Right cardiac atrium (tissue), 5 donors: ENCODE measurements at regions not wholly inside any gene's neighbourhood (a gene's known extent, or its start where the extent isn't known, plus 50 kb on each side); places are given as distances from the start of the nearest gene placed in this dataset.
A peak's percentile ranks its signal among the peaks of the same experiment; 100 is the strongest.
"Not testable (repeated sequence)": the region's sequence is repeated elsewhere in the genome, so short reads cannot be mapped to it uniquely, and the experiment has no call there.

Experiments used
- ATAC-seq, 2 donors: fragments of 200-7000 bp; cut with Tn5 transposase; one replicate each; pipeline versions ENCODE4 v1.8.0 to v1.9.1; 2020; ENCODE audit warnings: moderate library complexity in 2 of 2, mild to moderate bottlenecking in 1 of 2
- DNase-seq, 3 donors: peaks; one replicate each; pipeline ENCODE4 v3.0.0-alpha.2; 2020
- H3K27ac ChIP-seq: one replicate; pipeline ENCODE4 v1.5.1; 2013; ENCODE audit warnings: mild to moderate bottlenecking, low read length, control low read depth, moderate library complexity
- H3K27me3 ChIP-seq: one replicate; pipeline ENCODE4 v1.6.1; 2013; ENCODE audit not compliant: control insufficient read depth, insufficient read depth
- H3K4me1 ChIP-seq: one replicate; pipeline ENCODE4 v1.6.1; 2013; ENCODE audit warnings: low read length; ENCODE audit not compliant: control insufficient read depth, insufficient read depth
- H3K4me3 ChIP-seq: one replicate; pipeline ENCODE4 v1.5.1; 2013; ENCODE audit warnings: low read length, control low read depth
- H3K9me3 ChIP-seq: one replicate; pipeline ENCODE4 v1.6.1; 2013; ENCODE audit warnings: low read length; ENCODE audit not compliant: control insufficient read depth
- WGBS: extraction: QIAGEN DNeasy Blood & Tissue Kit; methylation state at CpG from one replicate; pipeline ENCODE4 v1.1.7; 2013; 5-methylcytosine and 5-hydroxymethylcytosine counted together
- intact Hi-C, 4 donors: fragments of 100-400 bp; cut with DNase I; formaldehyde crosslinking; loops; one replicate each; pipeline versions ENCODE4 v1.11.0 to v1.14.0; 2022 to 2023
- donor health status: healthy with polysubstance abuse.
- donor health status: DM: no; HTN: yes; CAD: no.
- donor health status: DM: no; HTN: no; CAD: no.
- donor health status: DM: no; HTN: yes; CAD: no; lungs with severe emphysema.
- donor health status: DM: yes; HTN: yes; CAD: no.

GRCh38 chr6:137969874-137970273 lies 102.8 kb downstream of the TNFAIP3 start:
- ATAC-seq (no peak), DNase-seq (no peak)
- Histone ChIP-seq H3K4me1 (no peaks in the 10 kb centered on the region), H3K9me3 (no peaks in the 10 kb centered on the region), H3K27me3 (no peaks in the 10 kb centered on the region), H3K27ac (no peak overlapping the region), H3K4me3 (no peak overlapping the region)
- intact Hi-C loops: no loop called here

GRCh38 chr6:137970368-137970767 lies 103.3 kb downstream of the TNFAIP3 start:
- intact Hi-C loops: no loop called here
- no peak for ATAC-seq
- no peak for DNase-seq
- no peaks in the 10 kb centered on the region for H3K27me3 ChIP-seq
- no peak overlapping the region for H3K4me3 ChIP-seq
- H3K9me3 ChIP-seq: no peaks in the 10 kb centered on the region
- H3K27ac ChIP-seq: no peak overlapping the region
- 70% methylated on average over 4 of the region's 4 CpGs for WGBS
- H3K4me1 ChIP-seq: no peaks in the 10 kb centered on the region

GRCh38 chr6:137973201-137973600 lies 106.1 kb downstream of the TNFAIP3 start:
- ATAC-seq (no peak), DNase-seq (no peak)
- intact Hi-C loops: no loop called here
- Histone ChIP-seq H3K9me3 (no peaks in the 10 kb centered on the region), H3K4me3 (no peak overlapping the region), H3K27me3 (no peaks in the 10 kb centered on the region), H3K4me1 (no peaks in the 10 kb centered on the region), H3K27ac (no peak overlapping the region)
- 65% methylated on average over 4 of the region's 4 CpGs for WGBS

GRCh38 chr6:137975188-137975940 lies 108.3 kb downstream of the TNFAIP3 start:
- WGBS: 50% methylated on average over 6 of the region's 6 CpGs
- H3K4me1 ChIP-seq: no peaks in the 10 kb centered on the region
- intact Hi-C loops: no loop called here
- H3K9me3 ChIP-seq: no peaks in the 10 kb centered on the region
- no peaks in the 10 kb centered on the region for H3K27me3 ChIP-seq
- ATAC-seq (no peak), DNase-seq (no peak)
- H3K27ac ChIP-seq: no peak overlapping the region
- no peak overlapping the region for H3K4me3 ChIP-seq

GRCh38 chr6:137976430-137976829 lies 109.4 kb downstream of the TNFAIP3 start:
- no peak for DNase-seq
- H3K4me1 ChIP-seq: no peaks in the 10 kb centered on the region
- H3K9me3 ChIP-seq: no peaks in the 10 kb centered on the region
- intact Hi-C loops: no loop called here
- H3K27ac ChIP-seq: no peak overlapping the region
- H3K27me3 ChIP-seq: no peaks in the 10 kb centered on the region
- H3K4me3 ChIP-seq: no peak overlapping the region
- ATAC-seq: no peak

GRCh38 chr6:137977206-137977605 lies 110.1 kb downstream of the TNFAIP3 start:
- no peak for ATAC-seq
- intact Hi-C loops: no loop called here
- H3K4me3 ChIP-seq: no peak overlapping the region
- H3K27me3 ChIP-seq: no peaks in the 10 kb centered on the region
- no peak for DNase-seq
- H3K4me1 ChIP-seq: no peaks in the 10 kb centered on the region
- no peaks in the 10 kb centered on the region for H3K9me3 ChIP-seq
- no peak overlapping the region for H3K27ac ChIP-seq
- 82% methylated on average over 6 of the region's 6 CpGs for WGBS

GRCh38 chr6:137977814-137978213 lies 110.8 kb downstream of the TNFAIP3 start:
- DNase-seq (no peak), ATAC-seq (no peak)
- no peaks in the 10 kb centered on the region for H3K27me3 ChIP-seq
- intact Hi-C loops: no loop called here
- H3K4me1 ChIP-seq: no peaks in the 10 kb centered on the region
- H3K27ac ChIP-seq: no peak overlapping the region
- no peak overlapping the region for H3K4me3 ChIP-seq
- 42% methylated on average over 3 of the region's 3 CpGs for WGBS
- no peaks in the 10 kb centered on the region for H3K9me3 ChIP-seq

GRCh38 chr6:137978252-137978896 lies 111.3 kb downstream of the TNFAIP3 start:
- intact Hi-C loops: no loop called here
- ATAC-seq: peak in 1 of 2 donors; percentile 65
- H3K27ac ChIP-seq: no peak overlapping the region
- DNase-seq: no peak
- H3K27me3 ChIP-seq: no peaks in the 10 kb centered on the region
- no peak overlapping the region for H3K4me3 ChIP-seq
- no peaks in the 10 kb centered on the region for H3K4me1 ChIP-seq
- WGBS: 63% methylated on average over 8 of the region's 8 CpGs
- H3K9me3 ChIP-seq: no peaks in the 10 kb centered on the region

GRCh38 chr6:137979263-137979662 lies 112.2 kb downstream of the TNFAIP3 start:
- H3K27ac ChIP-seq, DNase-seq, intact Hi-C loops, ATAC-seq, H3K4me1 ChIP-seq, H3K4me3 ChIP-seq, H3K27me3 ChIP-seq, H3K9me3 ChIP-seq: not testable (repeated sequence)
- WGBS: 91% methylated on average over 6 of the region's 6 CpGs

- WGBS: 88% methylated on average over 1 of the region's 1 CpG
- no peak overlapping the region for H3K4me3 ChIP-seq
- no peak for DNase-seq
Measured at GRCh38 chr6:137980777-137981176, 113.7 kb downstream of the TNFAIP3 start.

GRCh38 chr6:137981758-137982157 lies 114.7 kb downstream of the TNFAIP3 start:
- intact Hi-C loops: no loop called here
- no peaks in the 10 kb centered on the region for H3K27me3 ChIP-seq
- WGBS: 73% methylated on average over 3 of the region's 3 CpGs
- ATAC-seq (no peak), DNase-seq (no peak)
- no peaks in the 10 kb centered on the region for H3K9me3 ChIP-seq
- no peak overlapping the region for H3K4me3 ChIP-seq
- H3K27ac ChIP-seq: no peak overlapping the region
- H3K4me1 ChIP-seq: no peaks in the 10 kb centered on the region

More at GRCh38 chr6:137980777-137981176, 113.7 kb downstream of the TNFAIP3 start:
- no peaks in the 10 kb centered on the region for H3K4me1 ChIP-seq
- ATAC-seq: no peak
- no peak overlapping the region for H3K27ac ChIP-seq
- intact Hi-C loops: no loop called here
- H3K9me3 ChIP-seq: no peaks in the 10 kb centered on the region
- H3K27me3 ChIP-seq: no peaks in the 10 kb centered on the region
